ENCODE measurements at regions not wholly inside any gene's neighbourhood (a gene's known extent, or its start where the extent isn't known, plus 50 kb on each side); places are given as distances from the start of the nearest gene placed in this dataset.

GRCh38 chr7:25279705-25280104 is 51.4 kb upstream of the NPVF start:
- H2BK15ac ChIP-seq (replicated peaks; ENCODE audit: low read depth) = no peak overlapping the region
- no peak overlapping the region for H3K9ac ChIP-seq (ENCODE audit: low read length)
- no peak overlapping the region for H3K4me2 ChIP-seq (ENCODE audit: low read length)
- H3K27ac ChIP-seq (ENCODE audit: low read depth, low read length) = no peak overlapping the region
- no peak overlapping the region for H2BK120ac ChIP-seq (ENCODE audit: low read depth, low read length)
- no peaks in the 10 kb centered on the region for H3K36me3 ChIP-seq (ENCODE audit: control insufficient read depth, insufficient read depth, low read length)
- H3K4me1 ChIP-seq (ENCODE audit: control insufficient read depth, low read depth, low read length) = no peaks in the 10 kb centered on the region
- H3K4ac ChIP-seq (ENCODE audit: low read depth, low read length) = no peak overlapping the region
- H2BK5ac ChIP-seq (ENCODE audit: low read length) = no peak overlapping the region
- DNase-seq = no peak
- H3K56ac ChIP-seq (ENCODE audit: low read length) = no peak overlapping the region
- no peak overlapping the region for H3K18ac ChIP-seq (ENCODE audit: low read length)
- H3K27me3 ChIP-seq (ENCODE audit: insufficient read depth, low read length, poor library complexity) = no peaks in the 10 kb centered on the region
- H3K23ac ChIP-seq (ENCODE audit: low read length) = no peak overlapping the region
- H3K79me1 ChIP-seq (ENCODE audit: low read length) = no peaks in the 10 kb centered on the region
- WGBS (ENCODE audit: extremely low coverage, insufficient coverage, low lambda C conversion rate) = no CpG with 5 or more reads among the region's 4 CpGs
- no peak overlapping the region for H4K8ac ChIP-seq (ENCODE audit: low read depth, low read length)
- no peak overlapping the region for H2AK5ac ChIP-seq (ENCODE audit: low read length)
- no peaks in the 10 kb centered on the region for H3K79me2 ChIP-seq (ENCODE audit: control insufficient read depth, insufficient read depth, low read length)
- H3K4me3 ChIP-seq (ENCODE audit: low read length) = no peak overlapping the region
- no peak overlapping the region for H4K5ac ChIP-seq (ENCODE audit: low read length)

- no peak overlapping the region for H3K23ac ChIP-seq (ENCODE audit: low read length)
- H3K4me1 ChIP-seq (ENCODE audit: control insufficient read depth, low read depth, low read length) = no peaks in the 10 kb centered on the region
- H3K4ac ChIP-seq (ENCODE audit: low read depth, low read length) = no peak overlapping the region
- no peak for DNase-seq
- no peaks in the 10 kb centered on the region for H3K79me1 ChIP-seq (ENCODE audit: low read length)
- H3K4me3 ChIP-seq (ENCODE audit: low read length) = no peak overlapping the region
- no peak overlapping the region for H3K56ac ChIP-seq (ENCODE audit: low read length)
- no peak overlapping the region for H2BK120ac ChIP-seq (ENCODE audit: low read depth, low read length)
- no CpG with 5 or more reads among the region's 3 CpGs for WGBS (ENCODE audit: extremely low coverage, insufficient coverage, low lambda C conversion rate)
- H3K18ac ChIP-seq (ENCODE audit: low read length) = no peak overlapping the region
- H2BK5ac ChIP-seq (ENCODE audit: low read length) = no peak overlapping the region
- H3K27ac ChIP-seq (ENCODE audit: low read depth, low read length) = no peak overlapping the region
- no peaks in the 10 kb centered on the region for H3K79me2 ChIP-seq (ENCODE audit: control insufficient read depth, insufficient read depth, low read length)
- no peak overlapping the region for H3K9ac ChIP-seq (ENCODE audit: low read length)
- H3K36me3 ChIP-seq (ENCODE audit: control insufficient read depth, insufficient read depth, low read length) = no peaks in the 10 kb centered on the region
- no peak overlapping the region for H2BK15ac ChIP-seq (replicated peaks; ENCODE audit: low read depth)
- no peak overlapping the region for H4K5ac ChIP-seq (ENCODE audit: low read length)
- no peaks in the 10 kb centered on the region for H3K27me3 ChIP-seq (ENCODE audit: insufficient read depth, low read length, poor library complexity)
- no peak overlapping the region for H4K8ac ChIP-seq (ENCODE audit: low read depth, low read length)
- H3K4me2 ChIP-seq (ENCODE audit: low read length) = no peak overlapping the region
- H2AK5ac ChIP-seq (ENCODE audit: low read length) = no peak overlapping the region
Observed at GRCh38 chr7:25280181-25280580, 51.9 kb upstream of the NPVF start.

GRCh38 chr7:25282194-25282593 is 53.9 kb upstream of the NPVF start:
- Histone ChIP-seq H3K4ac (ENCODE audit: low read depth, low read length) (no peak overlapping the region), H3K27me3 (ENCODE audit: insufficient read depth, low read length, poor library complexity) (no peaks in the 10 kb centered on the region), H3K27ac (ENCODE audit: low read depth, low read length) (no peak overlapping the region), H3K23ac (ENCODE audit: low read length) (no peak overlapping the region), H3K4me3 (ENCODE audit: low read length) (no peak overlapping the region), H3K36me3 (ENCODE audit: control insufficient read depth, insufficient read depth, low read length) (no peaks in the 10 kb centered on the region), H3K56ac (ENCODE audit: low read length) (no peak overlapping the region), H3K18ac (ENCODE audit: low read length) (no peak overlapping the region), H2BK5ac (ENCODE audit: low read length) (no peak overlapping the region), H2BK120ac (ENCODE audit: low read depth, low read length) (no peak overlapping the region), H3K9ac (ENCODE audit: low read length) (no peak overlapping the region), H3K79me2 (ENCODE audit: control insufficient read depth, insufficient read depth, low read length) (no peaks in the 10 kb centered on the region), H3K4me2 (ENCODE audit: low read length) (no peak overlapping the region), H3K79me1 (ENCODE audit: low read length) (no peaks in the 10 kb centered on the region), H4K8ac (ENCODE audit: low read depth, low read length) (no peak overlapping the region), H3K4me1 (ENCODE audit: control insufficient read depth, low read depth, low read length) (peaks cover 3% of the 10 kb centered on the region), H2AK5ac (ENCODE audit: low read length) (no peak overlapping the region), H2BK15ac (replicated peaks; ENCODE audit: low read depth) (no peak overlapping the region), H4K5ac (ENCODE audit: low read length) (no peak overlapping the region)
- DNase-seq = no peak
- WGBS (ENCODE audit: extremely low coverage, insufficient coverage, low lambda C conversion rate) = no CpG with 5 or more reads among the region's 8 CpGs

GRCh38 chr7:25286756-25287155 is 58.5 kb upstream of the NPVF start:
- no peak overlapping the region for H3K56ac ChIP-seq (ENCODE audit: low read length)
- H3K4me2 ChIP-seq (ENCODE audit: low read length) = no peak overlapping the region
- no peak for DNase-seq
- no peak overlapping the region for H2BK5ac ChIP-seq (ENCODE audit: low read length)
- H3K18ac ChIP-seq (ENCODE audit: low read length) = no peak overlapping the region
- H4K5ac ChIP-seq (ENCODE audit: low read length) = no peak overlapping the region
- H3K23ac ChIP-seq (ENCODE audit: low read length) = no peak overlapping the region
- no peak overlapping the region for H2BK15ac ChIP-seq (replicated peaks; ENCODE audit: low read depth)
- H4K8ac ChIP-seq (ENCODE audit: low read depth, low read length) = no peak overlapping the region
- H3K36me3 ChIP-seq (ENCODE audit: control insufficient read depth, insufficient read depth, low read length) = no peaks in the 10 kb centered on the region
- H3K4ac ChIP-seq (ENCODE audit: low read depth, low read length) = no peak overlapping the region
- no peak overlapping the region for H3K27ac ChIP-seq (ENCODE audit: low read depth, low read length)
- no peak overlapping the region for H3K4me3 ChIP-seq (ENCODE audit: low read length)
- H3K4me1 ChIP-seq (ENCODE audit: control insufficient read depth, low read depth, low read length) = peaks cover 3% of the 10 kb centered on the region
- H2BK120ac ChIP-seq (ENCODE audit: low read depth, low read length) = no peak overlapping the region
- no peaks in the 10 kb centered on the region for H3K79me2 ChIP-seq (ENCODE audit: control insufficient read depth, insufficient read depth, low read length)
- no peak overlapping the region for H3K9ac ChIP-seq (ENCODE audit: low read length)
- no peaks in the 10 kb centered on the region for H3K27me3 ChIP-seq (ENCODE audit: insufficient read depth, low read length, poor library complexity)
- no peaks in the 10 kb centered on the region for H3K79me1 ChIP-seq (ENCODE audit: low read length)
- no peak overlapping the region for H2AK5ac ChIP-seq (ENCODE audit: low read length)

- Histone ChIP-seq H3K4ac (ENCODE audit: low read depth, low read length) (no peak overlapping the region), H3K56ac (ENCODE audit: low read length) (no peak overlapping the region), H3K23ac (ENCODE audit: low read length) (no peak overlapping the region), H3K79me1 (ENCODE audit: low read length) (no peaks in the 10 kb centered on the region), H3K9ac (ENCODE audit: low read length) (no peak overlapping the region), H4K8ac (ENCODE audit: low read depth, low read length) (no peak overlapping the region), H2BK5ac (ENCODE audit: low read length) (no peak overlapping the region), H2AK5ac (ENCODE audit: low read length) (no peak overlapping the region), H4K5ac (ENCODE audit: low read length) (no peak overlapping the region), H3K18ac (ENCODE audit: low read length) (no peak overlapping the region), H2BK120ac (ENCODE audit: low read depth, low read length) (no peak overlapping the region), H3K27ac (ENCODE audit: low read depth, low read length) (no peak overlapping the region), H3K4me1 (ENCODE audit: control insufficient read depth, low read depth, low read length) (peaks cover 3% of the 10 kb centered on the region), H2BK15ac (replicated peaks; ENCODE audit: low read depth) (no peak overlapping the region), H3K79me2 (ENCODE audit: control insufficient read depth, insufficient read depth, low read length) (no peaks in the 10 kb centered on the region), H3K36me3 (ENCODE audit: control insufficient read depth, insufficient read depth, low read length) (no peaks in the 10 kb centered on the region), H3K27me3 (ENCODE audit: insufficient read depth, low read length, poor library complexity) (no peaks in the 10 kb centered on the region), H3K4me2 (ENCODE audit: low read length) (no peak overlapping the region), H3K4me3 (ENCODE audit: low read length) (no peak overlapping the region)
- DNase-seq = no peak
- no CpG with 5 or more reads among the region's 6 CpGs for WGBS (ENCODE audit: extremely low coverage, insufficient coverage, low lambda C conversion rate)
Observed at GRCh38 chr7:25287291-25287690, 59.0 kb upstream of the NPVF start.

- no CpG with 5 or more reads among the region's 6 CpGs for WGBS (ENCODE audit: extremely low coverage, insufficient coverage, low lambda C conversion rate)
- no peak overlapping the region for H3K9ac ChIP-seq (ENCODE audit: low read length)
- no peaks in the 10 kb centered on the region for H3K79me2 ChIP-seq (ENCODE audit: control insufficient read depth, insufficient read depth, low read length)
- H3K4me2 ChIP-seq (ENCODE audit: low read length) = no peak overlapping the region
- H3K36me3 ChIP-seq (ENCODE audit: control insufficient read depth, insufficient read depth, low read length) = no peaks in the 10 kb centered on the region
- no peak for DNase-seq
- peaks cover 3% of the 10 kb centered on the region for H3K4me1 ChIP-seq (ENCODE audit: control insufficient read depth, low read depth, low read length)
- no peak overlapping the region for H3K23ac ChIP-seq (ENCODE audit: low read length)
- no peak overlapping the region for H4K5ac ChIP-seq (ENCODE audit: low read length)
- no peak overlapping the region for H2BK15ac ChIP-seq (replicated peaks; ENCODE audit: low read depth)
- no peaks in the 10 kb centered on the region for H3K79me1 ChIP-seq (ENCODE audit: low read length)
- H2BK5ac ChIP-seq (ENCODE audit: low read length) = no peak overlapping the region
- H2AK5ac ChIP-seq (ENCODE audit: low read length) = no peak overlapping the region
- no peak overlapping the region for H3K27ac ChIP-seq (ENCODE audit: low read depth, low read length)
- no peak overlapping the region for H4K8ac ChIP-seq (ENCODE audit: low read depth, low read length)
- H3K27me3 ChIP-seq (ENCODE audit: insufficient read depth, low read length, poor library complexity) = no peaks in the 10 kb centered on the region
- H3K4ac ChIP-seq (ENCODE audit: low read depth, low read length) = no peak overlapping the region
- no peak overlapping the region for H3K18ac ChIP-seq (ENCODE audit: low read length)
- no peak overlapping the region for H3K4me3 ChIP-seq (ENCODE audit: low read length)
- no peak overlapping the region for H2BK120ac ChIP-seq (ENCODE audit: low read depth, low read length)
- no peak overlapping the region for H3K56ac ChIP-seq (ENCODE audit: low read length)
Observed at GRCh38 chr7:25288556-25289307, 60.4 kb upstream of the NPVF start.
